NCI-H146 (cell line): ENCODE measurements at regions not wholly inside any gene's neighbourhood (a gene's known extent, or its start where the extent isn't known, plus 50 kb on each side); places are given as distances from the start of the nearest gene placed in this dataset.

Source experiments
- DNase-seq: peaks from one replicate; lab custom pipeline; 2025; lab: John Stamatoyannopoulos, UW

- DNase-seq = no peak
These were observed 268.1 kb downstream of the DKK2 start for GRCh38 chr4:106767991-106768390.

- DNase-seq = no peak
These were observed 269.6 kb downstream of the DKK2 start for GRCh38 chr4:106766519-106766918.

DNA sequence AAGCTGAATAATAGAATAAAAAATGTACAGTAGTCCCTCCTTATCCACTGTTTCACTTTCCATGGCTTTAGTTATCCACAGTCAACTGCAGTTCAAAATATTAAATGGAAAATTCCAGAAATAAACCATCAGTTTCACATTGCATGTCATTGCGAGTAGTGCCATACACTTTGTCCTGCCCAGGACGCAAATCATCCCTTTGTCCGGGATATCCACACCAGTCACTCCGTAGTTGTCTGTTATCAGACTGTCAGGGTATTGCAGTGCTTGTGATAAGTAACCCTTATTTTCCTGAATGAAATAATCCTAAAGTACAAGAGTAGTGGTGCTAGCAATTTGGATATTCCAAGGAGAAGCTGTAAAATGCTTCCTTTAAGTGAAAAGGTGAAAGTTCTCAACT, 271.3 kb downstream of the DKK2 start:
- DNase-seq = no peak

GRCh38 chr4:106762666-106763443, 273.3 kb downstream of the DKK2 start:
- DNase-seq = no peak

GRCh38 chr4:106753426-106753825, 282.7 kb downstream of the DKK2 start:
- DNase-seq = no peak

- DNase-seq = no peak
These were observed 289.7 kb downstream of the DKK2 start for GRCh38 chr4:106746451-106746850.

GRCh38 chr4:106738121-106738520, 298.0 kb downstream of the DKK2 start:
- no peak for DNase-seq

DNA sequence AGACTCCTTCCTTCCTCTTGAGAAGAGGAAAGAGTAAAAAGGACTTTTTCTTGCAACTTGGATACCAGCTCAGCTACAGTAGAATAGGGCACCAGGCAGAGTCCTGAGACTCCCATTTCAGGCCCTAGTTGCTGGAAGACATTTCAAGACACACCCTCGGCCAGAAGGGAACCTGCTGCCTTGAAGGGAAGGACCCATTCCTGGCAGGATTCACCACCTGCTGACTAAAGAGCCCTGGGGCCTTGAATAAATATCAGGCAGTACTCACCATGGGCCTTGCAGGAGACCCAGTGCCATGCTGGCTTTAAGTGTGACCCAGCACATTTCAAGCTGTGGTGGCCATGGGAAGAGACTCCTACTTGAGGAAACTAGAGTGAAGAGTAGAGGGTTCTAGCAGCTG, 317.6 kb downstream of the DKK2 start:
- DNase-seq = no peak

- DNase-seq = no peak
These were observed 319.0 kb downstream of the DKK2 start for GRCh38 chr4:106717091-106717490.

DNA sequence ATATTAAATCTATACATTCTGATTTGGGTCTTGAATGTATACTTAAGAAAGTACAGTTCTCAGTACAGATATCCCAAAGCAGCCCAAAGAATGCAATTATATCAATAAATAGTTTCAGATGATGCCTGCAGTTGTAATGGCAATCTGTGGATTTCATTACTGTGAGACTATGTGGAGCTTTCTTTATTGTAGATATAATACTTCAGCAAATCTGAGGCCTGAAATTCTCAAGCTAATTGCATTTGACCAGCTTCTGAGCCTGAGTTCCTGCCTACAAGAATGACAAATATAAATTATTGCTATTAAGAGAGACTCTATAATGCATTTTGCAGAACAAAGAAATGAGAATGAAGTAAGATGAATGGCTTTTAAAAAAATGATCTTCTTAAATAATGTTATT, 320.3 kb downstream of the DKK2 start:
- DNase-seq = no peak

GRCh38 chr4:106708464-106708816, 327.7 kb downstream of the DKK2 start:
- no peak for DNase-seq

DNA sequence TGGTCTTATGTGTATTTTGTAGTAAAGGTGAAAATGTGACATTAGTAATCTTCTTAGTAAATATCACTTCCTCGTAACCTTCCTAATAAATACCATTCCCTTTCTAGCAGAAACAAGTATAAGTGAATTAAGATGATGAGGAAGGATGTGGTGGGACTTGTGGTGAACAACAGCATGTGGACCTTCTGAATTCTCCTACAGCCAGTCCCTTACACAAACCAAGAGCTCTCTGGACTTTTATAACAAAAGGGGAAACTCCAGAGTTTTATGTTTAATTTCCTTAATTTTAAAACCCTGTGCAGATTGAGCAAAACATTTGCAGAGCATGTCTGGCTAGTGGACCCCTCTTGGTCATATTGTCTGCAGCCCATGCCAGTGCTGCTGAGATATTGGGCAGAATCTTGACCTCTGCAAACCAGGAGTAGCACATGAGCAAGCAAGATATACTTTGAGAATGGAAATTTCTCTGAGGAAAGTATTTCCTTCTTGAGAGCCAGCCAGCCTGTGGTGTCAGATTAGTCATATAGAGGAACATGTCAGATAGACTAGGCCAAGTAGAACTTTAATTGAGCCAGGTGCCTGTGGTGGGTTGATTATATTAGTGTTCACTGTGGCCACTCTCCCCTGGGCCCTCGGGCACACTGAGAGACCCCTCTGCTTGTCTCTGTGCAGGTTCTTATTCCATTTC, 328.2 kb downstream of the DKK2 start:
- no peak for DNase-seq

- no peak for DNase-seq
These were observed 331.8 kb downstream of the DKK2 start for GRCh38 chr4:106704253-106704870.

GRCh38 chr4:106700321-106700720, 331.7 kb upstream of the GIMD1 start:
- no peak for DNase-seq

- DNase-seq = no peak
These were observed 330.1 kb upstream of the GIMD1 start for GRCh38 chr4:106698621-106699195.

- DNase-seq = no peak
These were observed 327.1 kb upstream of the GIMD1 start for GRCh38 chr4:106695501-106696262.

DNA sequence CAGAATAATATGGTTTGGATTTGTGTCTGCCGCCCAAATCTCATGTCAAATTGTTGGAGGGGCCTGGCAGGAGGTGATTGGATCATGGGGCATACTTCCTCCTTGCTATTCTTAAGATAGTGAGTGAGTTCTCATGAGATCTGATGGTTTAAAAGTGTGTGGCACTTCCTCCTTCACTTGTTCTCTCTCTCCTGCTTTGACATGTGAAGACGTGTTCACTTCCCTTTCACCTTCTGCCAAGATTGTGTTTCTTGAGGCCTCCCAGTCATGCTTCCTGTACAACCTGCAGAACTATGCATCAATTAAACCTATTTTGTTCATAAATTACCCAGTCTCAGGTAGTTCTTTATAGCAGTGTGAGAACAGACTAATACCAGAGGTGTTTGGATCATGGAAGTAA, 325.7 kb upstream of the GIMD1 start:
- no peak for DNase-seq

- no peak for DNase-seq
These were observed 323.2 kb upstream of the GIMD1 start for GRCh38 chr4:106691749-106692148.

DNA sequence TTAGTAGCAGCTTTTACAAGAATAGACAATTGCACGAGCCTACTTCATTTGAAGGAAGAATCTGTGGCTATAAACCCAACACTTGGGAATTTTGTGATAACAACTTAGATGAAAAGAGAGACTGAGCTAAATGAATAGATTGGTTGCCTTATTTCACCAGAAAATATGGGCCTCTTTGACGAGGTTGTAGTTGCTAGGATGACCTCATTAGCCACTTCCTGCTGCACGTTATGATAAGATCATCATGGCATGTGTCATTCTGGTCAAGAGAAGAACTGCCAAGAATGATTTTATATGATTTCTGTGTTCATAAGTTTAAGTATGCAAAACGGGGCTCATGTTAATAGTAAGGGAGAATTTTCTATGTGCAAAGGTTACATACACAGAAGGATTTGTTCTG, 321.9 kb upstream of the GIMD1 start:
- DNase-seq = no peak

DNA sequence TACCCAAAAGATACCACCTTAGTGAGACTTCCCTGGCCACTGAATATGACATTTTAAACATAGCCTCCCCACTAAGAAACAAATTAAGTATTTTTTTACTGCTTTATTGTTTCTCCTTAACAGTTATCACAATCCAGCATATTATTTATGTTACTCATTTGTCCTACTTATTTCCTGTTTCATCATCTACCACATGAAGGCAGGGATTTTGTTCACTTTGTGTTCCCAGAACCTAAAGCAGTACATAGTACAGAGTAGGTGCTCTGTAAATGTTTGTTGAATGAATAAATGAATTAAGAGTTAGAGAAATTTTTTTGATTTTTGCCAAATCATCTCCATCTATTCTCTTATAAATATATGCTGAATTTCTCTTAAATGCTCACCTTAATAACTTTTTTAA, 318.4 kb upstream of the GIMD1 start:
- no peak for DNase-seq

GRCh38 chr4:106681381-106681921, 312.9 kb upstream of the GIMD1 start:
- DNase-seq = no peak

DNA sequence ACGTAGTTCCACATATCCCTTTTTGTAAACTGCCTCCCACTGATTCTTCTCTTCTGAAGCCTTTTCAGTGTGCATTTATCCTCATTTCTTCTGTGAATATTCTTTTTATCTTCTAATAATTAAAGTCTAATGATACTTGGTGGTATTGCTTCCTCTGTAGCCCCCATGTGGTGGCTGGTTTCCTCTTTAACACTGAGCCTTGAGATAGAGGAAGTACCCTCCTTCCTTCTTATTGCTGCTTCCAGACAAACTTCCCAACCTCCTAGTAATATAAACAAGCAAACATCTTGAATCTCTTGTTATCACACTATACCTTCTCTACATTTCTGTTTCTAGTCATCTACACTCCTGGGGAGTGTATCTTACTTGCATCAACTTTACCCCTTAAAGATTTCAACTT, 310.5 kb upstream of the GIMD1 start:
- no peak for DNase-seq
